ENCODE measurements at regions not wholly inside any gene's neighbourhood (a gene's known extent, or its start where the extent isn't known, plus 50 kb on each side); places are given as distances from the start of the nearest gene placed in this dataset.

DNA sequence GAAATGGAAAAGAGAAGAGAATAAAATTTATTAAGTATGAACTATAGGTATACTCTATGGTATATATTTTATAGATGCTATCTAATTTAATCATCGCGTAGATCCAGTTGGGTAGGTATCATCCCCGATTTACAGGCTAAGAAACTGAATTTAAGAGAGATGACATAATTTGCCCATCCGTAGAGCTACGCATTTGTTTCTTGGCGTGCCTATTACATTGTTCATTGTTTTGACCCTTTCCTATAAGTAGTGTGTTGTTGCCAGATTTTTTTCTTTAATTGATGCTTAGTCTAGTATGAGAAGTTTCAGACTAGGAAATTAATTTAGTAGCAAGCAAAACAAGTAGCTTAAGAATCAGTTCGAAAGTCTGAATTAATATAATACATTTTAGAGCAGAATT lies 205.7 kb upstream of the NPSR1 start:
- Histone ChIP-seq H3K4me1 (ENCODE audit: insufficient read depth, low read length, poor library complexity, severe bottlenecking) (no peaks in the 10 kb centered on the region), H3K9me3 (ENCODE audit: insufficient read depth, low read depth, low read length) (no peaks in the 10 kb centered on the region), H3K79me2 (ENCODE audit: insufficient read depth, low read length) (no peaks in the 10 kb centered on the region), H3F3A (ENCODE audit: low read depth) (no peaks in the 10 kb centered on the region), H2AFZ (ENCODE audit: low read length) (no peak overlapping the region), H3K4me2 (ENCODE audit: low read depth, low read length, poor library complexity, severe bottlenecking) (no peak overlapping the region), H3K4me3 (ENCODE audit: low read length, poor library complexity, severe bottlenecking) (no peak overlapping the region), H3K36me3 (ENCODE audit: insufficient read depth, low read length) (no peaks in the 10 kb centered on the region), H3K9ac (ENCODE audit: low read depth, low read length, poor library complexity, severe bottlenecking) (no peak overlapping the region), H3K9me2 (replicated peaks; ENCODE audit: low read depth, low read length) (no peaks in the 10 kb centered on the region), H4K20me1 (ENCODE audit: insufficient read depth, low read length, poor library complexity, severe bottlenecking) (no peaks in the 10 kb centered on the region), H3K27me3 (ENCODE audit: insufficient read depth, low read length, poor library complexity, severe bottlenecking) (no peaks in the 10 kb centered on the region)
- TF ChIP-seq, protein P1, sequence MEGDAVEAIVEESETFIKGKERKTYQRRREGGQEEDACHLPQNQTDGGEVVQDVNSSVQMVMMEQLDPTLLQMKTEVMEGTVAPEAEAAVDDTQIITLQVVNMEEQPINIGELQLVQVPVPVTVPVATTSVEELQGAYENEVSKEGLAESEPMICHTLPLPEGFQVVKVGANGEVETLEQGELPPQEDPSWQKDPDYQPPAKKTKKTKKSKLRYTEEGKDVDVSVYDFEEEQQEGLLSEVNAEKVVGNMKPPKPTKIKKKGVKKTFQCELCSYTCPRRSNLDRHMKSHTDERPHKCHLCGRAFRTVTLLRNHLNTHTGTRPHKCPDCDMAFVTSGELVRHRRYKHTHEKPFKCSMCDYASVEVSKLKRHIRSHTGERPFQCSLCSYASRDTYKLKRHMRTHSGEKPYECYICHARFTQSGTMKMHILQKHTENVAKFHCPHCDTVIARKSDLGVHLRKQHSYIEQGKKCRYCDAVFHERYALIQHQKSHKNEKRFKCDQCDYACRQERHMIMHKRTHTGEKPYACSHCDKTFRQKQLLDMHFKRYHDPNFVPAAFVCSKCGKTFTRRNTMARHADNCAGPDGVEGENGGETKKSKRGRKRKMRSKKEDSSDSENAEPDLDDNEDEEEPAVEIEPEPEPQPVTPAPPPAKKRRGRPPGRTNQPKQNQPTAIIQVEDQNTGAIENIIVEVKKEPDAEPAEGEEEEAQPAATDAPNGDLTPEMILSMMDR (conservative IDR thresholded peaks at IDR 0.05; ENCODE audit: low read length) = no peak
- TF ChIP-seq EZH2phosphoT487 (IDR thresholded peaks at IDR 0.05; ENCODE audit: borderline replicate concordance) = no peak

DNA sequence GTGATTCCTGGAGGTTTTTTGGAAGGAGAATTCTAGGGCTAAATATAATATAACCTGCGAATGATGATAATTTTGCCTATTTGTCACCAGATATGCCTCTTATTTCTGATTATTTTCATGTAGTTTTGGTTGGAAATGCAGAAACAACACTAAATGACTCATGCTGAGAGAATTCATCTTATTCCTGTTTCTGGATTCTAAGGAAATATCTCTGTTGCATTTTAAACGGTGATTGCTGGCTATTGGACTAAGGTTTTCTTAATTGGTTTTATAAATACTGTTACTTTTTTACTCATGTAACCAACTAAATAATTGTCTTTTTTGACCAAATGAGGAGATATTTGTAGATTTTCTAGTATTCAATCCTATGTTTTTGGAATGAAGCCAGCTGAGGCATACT lies 204.9 kb upstream of the NPSR1 start:
- H3K79me2 ChIP-seq (ENCODE audit: insufficient read depth, low read length) = no peaks in the 10 kb centered on the region
- no peaks in the 10 kb centered on the region for H3F3A ChIP-seq (ENCODE audit: low read depth)
- no peaks in the 10 kb centered on the region for H3K9me2 ChIP-seq (replicated peaks; ENCODE audit: low read depth, low read length)
- H3K27me3 ChIP-seq (ENCODE audit: insufficient read depth, low read length, poor library complexity, severe bottlenecking) = no peaks in the 10 kb centered on the region
- no peak overlapping the region for H3K4me3 ChIP-seq (ENCODE audit: low read length, poor library complexity, severe bottlenecking)
- no peaks in the 10 kb centered on the region for H3K9me3 ChIP-seq (ENCODE audit: insufficient read depth, low read depth, low read length)
- no peak overlapping the region for H3K4me2 ChIP-seq (ENCODE audit: low read depth, low read length, poor library complexity, severe bottlenecking)
- no peak overlapping the region for H3K9ac ChIP-seq (ENCODE audit: low read depth, low read length, poor library complexity, severe bottlenecking)
- no peaks in the 10 kb centered on the region for H3K4me1 ChIP-seq (ENCODE audit: insufficient read depth, low read length, poor library complexity, severe bottlenecking)
- H4K20me1 ChIP-seq (ENCODE audit: insufficient read depth, low read length, poor library complexity, severe bottlenecking) = no peaks in the 10 kb centered on the region
- no peak for TF ChIP-seq EZH2phosphoT487 (IDR thresholded peaks at IDR 0.05; ENCODE audit: borderline replicate concordance)
- TF ChIP-seq, protein P1 (conservative IDR thresholded peaks at IDR 0.05; ENCODE audit: low read length) = no peak
- H2AFZ ChIP-seq (ENCODE audit: low read length) = no peak overlapping the region
- no peaks in the 10 kb centered on the region for H3K36me3 ChIP-seq (ENCODE audit: insufficient read depth, low read length)

DNA sequence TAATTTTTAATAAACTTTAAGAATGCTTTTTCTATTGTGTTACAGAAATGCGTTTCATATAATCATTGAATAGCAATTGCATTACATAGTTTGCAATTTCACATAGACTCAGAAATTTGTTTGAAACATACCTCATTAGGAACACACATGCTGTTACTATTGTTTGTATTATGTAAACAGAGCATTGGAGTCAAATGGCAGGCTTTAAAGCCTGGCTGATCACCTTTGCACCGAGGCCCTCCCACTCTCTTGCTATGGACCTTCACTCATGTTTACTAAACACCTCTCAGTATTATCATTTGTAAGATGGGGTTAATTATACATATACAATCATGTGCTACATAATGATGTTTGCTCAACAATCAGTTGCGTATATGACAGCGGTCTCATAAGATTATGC lies 203.6 kb upstream of the NPSR1 start:
- Histone ChIP-seq H3K9ac (ENCODE audit: low read depth, low read length, poor library complexity, severe bottlenecking) (no peak overlapping the region), H3K27me3 (ENCODE audit: insufficient read depth, low read length, poor library complexity, severe bottlenecking) (no peaks in the 10 kb centered on the region), H3K4me1 (ENCODE audit: insufficient read depth, low read length, poor library complexity, severe bottlenecking) (no peaks in the 10 kb centered on the region), H3K4me2 (ENCODE audit: low read depth, low read length, poor library complexity, severe bottlenecking) (no peak overlapping the region), H3K9me2 (replicated peaks; ENCODE audit: low read depth, low read length) (no peaks in the 10 kb centered on the region), H3K79me2 (ENCODE audit: insufficient read depth, low read length) (no peaks in the 10 kb centered on the region), H3K36me3 (ENCODE audit: insufficient read depth, low read length) (no peaks in the 10 kb centered on the region), H3K9me3 (ENCODE audit: insufficient read depth, low read depth, low read length) (no peaks in the 10 kb centered on the region), H4K20me1 (ENCODE audit: insufficient read depth, low read length, poor library complexity, severe bottlenecking) (no peaks in the 10 kb centered on the region), H3K4me3 (ENCODE audit: low read length, poor library complexity, severe bottlenecking) (no peak overlapping the region), H2AFZ (ENCODE audit: low read length) (no peak overlapping the region), H3F3A (ENCODE audit: low read depth) (no peaks in the 10 kb centered on the region)
- TF ChIP-seq EZH2phosphoT487 (IDR thresholded peaks at IDR 0.05; ENCODE audit: borderline replicate concordance) = no peak
- TF ChIP-seq, protein P1 (conservative IDR thresholded peaks at IDR 0.05; ENCODE audit: low read length) = no peak

All from Loucy (cell line).